ENCODE measurements at regions not wholly inside any gene's neighbourhood (a gene's known extent, or its start where the extent isn't known, plus 50 kb on each side); places are given as distances from the start of the nearest gene placed in this dataset.

DNA sequence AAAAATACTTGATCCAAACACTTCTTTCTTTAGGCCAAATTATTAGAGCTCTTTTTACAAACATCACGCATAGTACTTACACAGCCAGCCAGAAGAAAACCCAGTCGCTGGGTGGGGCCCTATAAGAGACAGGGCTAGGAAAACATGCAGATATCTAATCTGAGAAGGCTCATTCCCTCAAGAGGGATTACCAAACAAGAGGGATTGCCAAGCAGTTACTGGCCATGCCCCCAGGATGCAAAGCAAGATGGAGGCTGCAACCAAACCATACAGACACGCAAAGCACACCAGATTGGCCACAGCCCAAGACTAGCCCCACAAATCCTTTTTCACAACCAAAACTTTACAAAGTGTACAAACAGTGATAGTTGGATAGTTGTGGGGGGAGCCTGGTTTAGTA is 1235.4 kb upstream of the GJE1 start:
- no peak for TF ChIP-seq CTCF (IDR thresholded peaks at IDR 0.05; ENCODE audit: low read length)
- TF ChIP-seq EZH2 (IDR thresholded peaks at IDR 0.05; ENCODE audit: borderline replicate concordance, low read length), result no peak
